HFFc6 (cell line): ENCODE measurements at regions not wholly inside any gene's neighbourhood (a gene's known extent, or its start where the extent isn't known, plus 50 kb on each side); places are given as distances from the start of the nearest gene placed in this dataset.

ENCODE experiments used
- DNase-seq: peaks from one replicate; pipeline ENCODE4 v3.0.0-alpha.2; 2018
- H3K27ac Mint-ChIP-seq: 2 replicates; pipeline ENCODE4 v1.8.0; 2020; ENCODE audit warnings: mild to moderate bottlenecking, mixed read lengths
- H3K27me3 Mint-ChIP-seq: 2 replicates; pipeline ENCODE4 v1.8.0; 2021; ENCODE audit warnings: mild to moderate bottlenecking, moderate library complexity, mixed read lengths; ENCODE audit not compliant: insufficient read depth
- H3K36me3 Mint-ChIP-seq: 2 replicates; pipeline ENCODE4 v1.8.0; 2021; ENCODE audit warnings: low read depth, mixed read lengths
- H3K4me1 Mint-ChIP-seq: 2 replicates; pipeline ENCODE4 v1.8.0; 2020; ENCODE audit warnings: low read depth, mixed read lengths
- H3K4me3 Mint-ChIP-seq: 2 replicates; pipeline ENCODE4 v1.8.0; 2020; ENCODE audit warnings: mild to moderate bottlenecking, moderate library complexity, mixed read lengths
- H3K9me3 Mint-ChIP-seq: 2 replicates; pipeline ENCODE4 v1.8.0; 2020; ENCODE audit warnings: mild to moderate bottlenecking, mixed read lengths
- TF ChIP-seq, protein P1 (sequence below): fragments of 200-600 bp; sonication (generic); IDR thresholded peaks from 2 replicates; pipeline ENCODE4 v1.5.0; 2021; ENCODE audit warnings: antibody characterized with exemption, mild to moderate bottlenecking

DNA sequence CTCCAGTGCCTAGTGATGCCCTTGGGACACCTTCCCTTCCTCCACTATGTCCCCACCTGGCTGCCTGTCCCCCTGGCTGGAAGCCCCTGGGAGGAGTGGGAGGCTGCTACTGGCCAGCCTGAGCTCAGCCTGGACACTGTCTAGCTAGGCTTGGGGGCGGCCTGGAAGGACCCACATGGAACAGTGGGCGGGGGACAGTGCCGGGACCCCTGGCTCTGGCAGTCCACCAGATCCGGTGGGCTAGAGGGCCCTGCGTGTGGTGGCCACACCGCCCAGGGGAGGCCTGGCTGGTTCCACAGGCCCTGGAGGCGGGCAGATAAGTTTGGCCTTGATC, 388.0 kb upstream of the TNRC6C start:
- peaks cover 63% of the 10 kb centered on the region for H3K27me3 Mint-ChIP-seq
- no peak overlapping the region for H3K4me3 Mint-ChIP-seq
- no peak overlapping the region for H3K27ac Mint-ChIP-seq
- no peaks in the 10 kb centered on the region for H3K9me3 Mint-ChIP-seq
- DNase-seq = no peak
- no peaks in the 10 kb centered on the region for H3K36me3 Mint-ChIP-seq
- TF ChIP-seq, protein P1, sequence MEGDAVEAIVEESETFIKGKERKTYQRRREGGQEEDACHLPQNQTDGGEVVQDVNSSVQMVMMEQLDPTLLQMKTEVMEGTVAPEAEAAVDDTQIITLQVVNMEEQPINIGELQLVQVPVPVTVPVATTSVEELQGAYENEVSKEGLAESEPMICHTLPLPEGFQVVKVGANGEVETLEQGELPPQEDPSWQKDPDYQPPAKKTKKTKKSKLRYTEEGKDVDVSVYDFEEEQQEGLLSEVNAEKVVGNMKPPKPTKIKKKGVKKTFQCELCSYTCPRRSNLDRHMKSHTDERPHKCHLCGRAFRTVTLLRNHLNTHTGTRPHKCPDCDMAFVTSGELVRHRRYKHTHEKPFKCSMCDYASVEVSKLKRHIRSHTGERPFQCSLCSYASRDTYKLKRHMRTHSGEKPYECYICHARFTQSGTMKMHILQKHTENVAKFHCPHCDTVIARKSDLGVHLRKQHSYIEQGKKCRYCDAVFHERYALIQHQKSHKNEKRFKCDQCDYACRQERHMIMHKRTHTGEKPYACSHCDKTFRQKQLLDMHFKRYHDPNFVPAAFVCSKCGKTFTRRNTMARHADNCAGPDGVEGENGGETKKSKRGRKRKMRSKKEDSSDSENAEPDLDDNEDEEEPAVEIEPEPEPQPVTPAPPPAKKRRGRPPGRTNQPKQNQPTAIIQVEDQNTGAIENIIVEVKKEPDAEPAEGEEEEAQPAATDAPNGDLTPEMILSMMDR = no peak
- peaks cover 8% of the 10 kb centered on the region for H3K4me1 Mint-ChIP-seq

DNA sequence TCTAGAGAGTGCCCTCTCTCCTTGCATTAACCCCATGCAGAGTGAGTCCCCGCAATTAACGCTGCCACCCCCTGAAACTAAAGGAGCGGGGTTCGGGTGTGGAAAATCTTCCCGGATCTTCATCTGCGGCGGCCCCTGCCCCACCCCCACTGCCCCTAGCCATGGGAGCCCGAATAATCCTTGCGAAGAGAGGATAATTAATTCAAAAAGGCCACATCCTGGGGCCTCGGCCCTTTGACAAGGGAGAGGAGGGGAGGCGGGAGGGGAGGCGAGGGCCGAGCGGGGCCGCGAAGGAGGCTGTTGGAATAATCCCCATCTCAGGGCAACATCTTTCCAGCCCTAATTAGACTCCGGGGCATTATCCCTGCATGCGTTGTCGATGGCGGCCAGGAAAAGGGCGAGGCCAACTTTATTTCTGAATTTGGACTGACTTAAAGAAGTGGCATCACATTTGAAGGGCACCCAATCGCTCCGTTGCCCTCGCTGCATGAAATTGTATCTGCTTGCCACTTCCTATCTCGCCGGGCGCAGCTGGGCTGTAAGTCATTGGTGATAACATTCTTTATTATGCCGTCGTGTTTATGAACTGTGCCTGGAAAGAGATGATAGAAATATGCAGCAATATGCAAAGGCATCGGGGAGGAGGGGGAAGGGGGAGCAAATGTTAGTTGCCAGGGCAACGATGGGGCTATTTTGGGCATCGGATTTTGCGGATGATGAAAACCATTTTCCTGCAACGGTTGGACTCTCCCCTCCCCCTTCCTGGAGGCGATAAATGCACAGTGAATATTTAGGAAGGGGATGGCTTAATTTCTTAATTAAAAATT, 387.1 kb upstream of the TNRC6C start:
- Mint-ChIP-seq H3K9me3 (no peaks in the 10 kb centered on the region), H3K4me1 (peaks cover 8% of the 10 kb centered on the region), H3K4me3 (no peak overlapping the region), H3K36me3 (no peaks in the 10 kb centered on the region), H3K27ac (no peak overlapping the region), H3K27me3 (peaks cover 65% of the 10 kb centered on the region)
- TF ChIP-seq, protein P1 = no peak
- DNase-seq = no peak

GRCh38 chr17:77572065-77572601, 386.4 kb upstream of the TNRC6C start:
- Mint-ChIP-seq H3K4me3 (no peak overlapping the region), H3K4me1 (peaks cover 8% of the 10 kb centered on the region), H3K27ac (no peak overlapping the region), H3K36me3 (no peaks in the 10 kb centered on the region), H3K9me3 (no peaks in the 10 kb centered on the region), H3K27me3 (peaks cover 63% of the 10 kb centered on the region)
- no peak for DNase-seq
- TF ChIP-seq, protein P1 = no peak

GRCh38 chr17:77572851-77573250, 385.7 kb upstream of the TNRC6C start:
- Mint-ChIP-seq H3K27ac (no peak overlapping the region), H3K9me3 (no peaks in the 10 kb centered on the region), H3K36me3 (no peaks in the 10 kb centered on the region), H3K27me3 (peaks cover 58% of the 10 kb centered on the region), H3K4me3 (no peak overlapping the region), H3K4me1 (peaks cover 8% of the 10 kb centered on the region)
- TF ChIP-seq, protein P1 = no peak
- DNase-seq = no peak

DNA sequence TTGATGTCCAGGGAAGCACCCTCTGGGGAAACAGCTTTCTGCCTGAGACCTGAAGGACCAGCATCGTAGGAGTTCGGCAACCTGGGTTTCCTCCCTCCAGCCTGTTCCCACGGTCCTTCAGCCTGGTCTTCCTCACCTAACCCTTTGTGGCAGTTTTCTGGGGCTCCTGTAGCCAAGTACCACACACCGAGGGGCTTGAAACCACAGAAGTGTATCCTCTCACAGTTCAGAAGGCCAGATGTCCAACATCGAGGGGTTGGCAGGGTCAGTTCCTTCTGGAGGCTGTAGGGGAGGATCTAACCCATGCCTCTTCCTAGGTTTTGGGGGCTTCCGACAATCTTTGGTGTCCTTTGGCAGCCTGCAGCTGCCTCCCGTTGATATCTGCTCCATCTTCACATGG, 381.0 kb upstream of the TNRC6C start:
- Mint-ChIP-seq H3K4me1 (no peaks in the 10 kb centered on the region; the same call in 1 of the 2 replicates), H3K4me3 (no peak overlapping the region), H3K27ac (no peak overlapping the region), H3K36me3 (no peaks in the 10 kb centered on the region), H3K27me3 (peaks cover 53% of the 10 kb centered on the region), H3K9me3 (no peaks in the 10 kb centered on the region; the same call in 1 of the 2 replicates)
- TF ChIP-seq, protein P1 = no peak
- no peak for DNase-seq
